ENCODE measurements at regions not wholly inside any gene's neighbourhood (a gene's known extent, or its start where the extent isn't known, plus 50 kb on each side); places are given as distances from the start of the nearest gene placed in this dataset.

- TF ChIP-seq POLR2A (IDR thresholded peaks at IDR 0.05; ENCODE audit: low read length): no peak
- TF ChIP-seq GATA1 (IDR thresholded peaks at IDR 0.05; ENCODE audit: low read depth, low read length): no peak
Observed at GRCh38 chr3:118126751-118127150, 907.9 kb downstream of the IGSF11 start.
